GM13977 (cell line): ENCODE measurements at regions not wholly inside any gene's neighbourhood (a gene's known extent, or its start where the extent isn't known, plus 50 kb on each side); places are given as distances from the start of the nearest gene placed in this dataset.

ENCODE experiments used
- DNase-seq: peaks from one replicate; pipeline ENCODE4 v3.0.0; 2012; ENCODE audit warnings: low spot score
- CTCF ChIP-seq: IDR thresholded peaks from 2 replicates; pipeline ENCODE4 v1.5.1; 2012; ENCODE audit warnings: mild to moderate bottlenecking, control low read depth; ENCODE audit not compliant: insufficient read depth; ENCODE audit errors: extremely low read depth, missing control alignments
- in situ Hi-C: fragments of 300-500 bp; cut with MboI; formaldehyde crosslinking; loops from one replicate; pipeline ENCODE4 v1.12.0; 2022; ENCODE audit warnings: low sequenced_read_pairs, low pct_unique_long_range_greater_than_20kb, mixed read lengths, inconsistent platforms; ENCODE audit not compliant: unreplicated experiment

- in situ Hi-C loops: no loop called here
- DNase-seq: no peak
- TF ChIP-seq CTCF: no peak
Observed at GRCh38 chr10:3430501-3430900, 257.9 kb upstream of the PITRM1 start.

GRCh38 chr10:3429676-3430075, 257.1 kb upstream of the PITRM1 start:
- in situ Hi-C loops: no loop called here
- TF ChIP-seq CTCF: no peak
- no peak for DNase-seq

- TF ChIP-seq CTCF: no peak
- no peak for DNase-seq
- in situ Hi-C loops: no loop called here
Observed at GRCh38 chr10:3428826-3429225, 256.2 kb upstream of the PITRM1 start.

GRCh38 chr10:3427950-3428354, 255.4 kb upstream of the PITRM1 start:
- no peak for TF ChIP-seq CTCF
- in situ Hi-C loops: no loop called here
- DNase-seq: no peak

- DNase-seq: no peak
- in situ Hi-C loops: no loop called here
- TF ChIP-seq CTCF: no peak
Observed at GRCh38 chr10:3427347-3427746, 254.8 kb upstream of the PITRM1 start.

- TF ChIP-seq CTCF: no peak
- DNase-seq: no peak
- in situ Hi-C loops: no loop called here
Observed at GRCh38 chr10:3426190-3426845, 253.7 kb upstream of the PITRM1 start.
